Tibial nerve (tissue), 4 donors: ENCODE measurements at regions not wholly inside any gene's neighbourhood (a gene's known extent, or its start where the extent isn't known, plus 50 kb on each side); places are given as distances from the start of the nearest gene placed in this dataset.

Experiments used
- DNase-seq, 2 donors: peaks; one replicate each; pipeline ENCODE4 v3.0.0-alpha.2; 2019; ENCODE audit warnings: low spot score in 2 of 2
- H3K27ac ChIP-seq, 4 donors: fragments of 200-600 bp; sonication (generic) in 3 of 4; one replicate each; pipeline ENCODE4 v1.5.1; 2017 to 2019; ENCODE audit warnings: mild to moderate bottlenecking in 1 of 4
- H3K27me3 ChIP-seq, 2 donors: fragments of 200-600 bp; sonication (generic) in 1 of 2; one replicate each; pipeline versions ENCODE4 v1.5.1 to v1.6.0; 2017 to 2019
- H3K36me3 ChIP-seq, 3 donors: fragments of 200-600 bp; sonication (generic); one replicate each; pipeline ENCODE4 v1.5.1; 2018 to 2019
- H3K4me1 ChIP-seq, 4 donors: fragments of 200-600 bp; sonication (generic) in 3 of 4; one replicate each; pipeline ENCODE4 v1.5.1; 2017 to 2019
- H3K4me3 ChIP-seq, 4 donors: fragments of 200-600 bp; sonication (generic) in 3 of 4; one replicate each; pipeline ENCODE4 v1.5.1; 2017 to 2019; ENCODE audit warnings: mild to moderate bottlenecking in 1 of 4, moderate library complexity in 1 of 4
- H3K9me3 ChIP-seq, 4 donors: fragments of 200-600 bp; sonication (generic) in 3 of 4; one replicate each; pipeline ENCODE4 v1.5.1; 2017 to 2019
- EP300 ChIP-seq, 2 donors: sonication (generic); formaldehyde crosslinking; IDR thresholded peaks; one replicate each; pipeline ENCODE4 v1.6.1; 2017; ENCODE audit warnings: antibody characterized with exemption in 2 of 2, mild to moderate bottlenecking in 1 of 2
- POLR2A ChIP-seq, 2 donors: fragments of 450-650 bp; IDR thresholded peaks; one replicate each; pipeline ENCODE4 v1.6.1; 2017; ENCODE audit warnings: antibody characterized with exemption in 2 of 2, mild to moderate bottlenecking in 2 of 2, moderate library complexity in 2 of 2
- WGBS, 2 donors: methylation state at CpG; one replicate each; pipeline ENCODE4 v1.1.5; 2018; 5-methylcytosine and 5-hydroxymethylcytosine counted together
- TF ChIP-seq, protein P1 (sequence below), 5 experiments: fragments of 200-600 bp in 3 of 5; fragments of 450-650 bp in 2 of 5; sonication (generic) in 3 of 5; IDR thresholded peaks; one replicate each; pipeline ENCODE4 v1.5.1; 2016 to 2019; ENCODE audit warnings: antibody characterized with exemption in 5 of 5, mild to moderate bottlenecking in 3 of 5, moderate library complexity in 2 of 5

DNA sequence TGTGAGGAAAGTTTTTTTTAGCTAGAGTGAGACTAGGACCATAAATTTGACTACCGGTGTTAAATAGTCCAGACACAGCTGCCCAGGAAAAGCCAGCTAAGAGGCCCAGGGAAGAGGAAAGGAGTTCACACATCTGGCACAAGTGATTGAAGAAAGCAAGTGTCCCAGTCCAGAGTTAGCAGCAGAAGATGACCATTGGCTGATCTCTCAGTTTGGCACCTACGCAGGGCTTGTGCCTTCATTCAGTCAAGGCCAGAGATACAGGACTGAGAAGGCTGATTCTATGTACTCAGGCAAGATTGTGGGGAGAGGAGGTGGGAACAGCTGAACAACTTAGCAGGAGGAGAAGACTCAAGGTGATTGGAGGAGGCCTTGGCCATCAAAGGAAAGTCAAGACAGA lies 575.0 kb upstream of the KLF12 start:
- TF ChIP-seq, protein P1, sequence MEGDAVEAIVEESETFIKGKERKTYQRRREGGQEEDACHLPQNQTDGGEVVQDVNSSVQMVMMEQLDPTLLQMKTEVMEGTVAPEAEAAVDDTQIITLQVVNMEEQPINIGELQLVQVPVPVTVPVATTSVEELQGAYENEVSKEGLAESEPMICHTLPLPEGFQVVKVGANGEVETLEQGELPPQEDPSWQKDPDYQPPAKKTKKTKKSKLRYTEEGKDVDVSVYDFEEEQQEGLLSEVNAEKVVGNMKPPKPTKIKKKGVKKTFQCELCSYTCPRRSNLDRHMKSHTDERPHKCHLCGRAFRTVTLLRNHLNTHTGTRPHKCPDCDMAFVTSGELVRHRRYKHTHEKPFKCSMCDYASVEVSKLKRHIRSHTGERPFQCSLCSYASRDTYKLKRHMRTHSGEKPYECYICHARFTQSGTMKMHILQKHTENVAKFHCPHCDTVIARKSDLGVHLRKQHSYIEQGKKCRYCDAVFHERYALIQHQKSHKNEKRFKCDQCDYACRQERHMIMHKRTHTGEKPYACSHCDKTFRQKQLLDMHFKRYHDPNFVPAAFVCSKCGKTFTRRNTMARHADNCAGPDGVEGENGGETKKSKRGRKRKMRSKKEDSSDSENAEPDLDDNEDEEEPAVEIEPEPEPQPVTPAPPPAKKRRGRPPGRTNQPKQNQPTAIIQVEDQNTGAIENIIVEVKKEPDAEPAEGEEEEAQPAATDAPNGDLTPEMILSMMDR (IDR thresholded peaks at IDR 0.05), result no peak
- TF ChIP-seq POLR2A (IDR thresholded peaks at IDR 0.05), result no peak
- TF ChIP-seq EP300 (IDR thresholded peaks at IDR 0.05), result no peak
- H3K27ac ChIP-seq, result no peak overlapping the region
- no peaks in the 10 kb centered on the region for H3K9me3 ChIP-seq
- H3K36me3 ChIP-seq, result no peaks in the 10 kb centered on the region
- no peak for DNase-seq
- WGBS, 2 donors, result 88 to 91% methylated on average over 2 of the region's 2 CpGs
- no peak overlapping the region for H3K4me3 ChIP-seq
- no peaks in the 10 kb centered on the region for H3K4me1 ChIP-seq
- H3K27me3 ChIP-seq, result no peaks in the 10 kb centered on the region

DNA sequence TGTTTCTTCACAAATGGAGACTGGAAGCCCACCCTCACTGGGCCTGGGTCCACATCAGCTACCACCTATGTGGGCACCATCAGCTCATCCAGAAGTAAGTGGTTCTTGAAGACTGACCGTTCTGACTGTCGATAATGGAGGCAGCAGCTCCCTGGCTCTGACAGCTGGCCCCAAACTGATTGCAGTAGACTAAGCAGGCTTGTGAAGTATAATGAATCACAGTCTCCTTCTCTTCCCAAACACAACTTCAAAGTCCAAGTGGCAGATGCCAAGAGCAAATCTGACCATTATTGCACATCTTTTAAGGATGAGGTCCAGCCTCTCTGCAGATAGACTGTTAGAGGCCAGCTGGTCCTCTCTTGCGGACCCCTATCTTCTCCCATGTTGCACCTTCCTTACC lies 574.4 kb upstream of the KLF12 start:
- H3K4me3 ChIP-seq, result no peak overlapping the region
- 61 to 65% methylated on average over 3 of the region's 3 CpGs for WGBS, 2 donors
- H3K36me3 ChIP-seq, result no peaks in the 10 kb centered on the region
- TF ChIP-seq POLR2A (IDR thresholded peaks at IDR 0.05) (no peak), EP300 (IDR thresholded peaks at IDR 0.05) (no peak)
- TF ChIP-seq, protein P1 (IDR thresholded peaks at IDR 0.05), result no peak
- H3K27ac ChIP-seq, result no peak overlapping the region
- H3K4me1 ChIP-seq, result no peaks in the 10 kb centered on the region
- no peaks in the 10 kb centered on the region for H3K9me3 ChIP-seq
- no peak for DNase-seq
- no peaks in the 10 kb centered on the region for H3K27me3 ChIP-seq

DNA sequence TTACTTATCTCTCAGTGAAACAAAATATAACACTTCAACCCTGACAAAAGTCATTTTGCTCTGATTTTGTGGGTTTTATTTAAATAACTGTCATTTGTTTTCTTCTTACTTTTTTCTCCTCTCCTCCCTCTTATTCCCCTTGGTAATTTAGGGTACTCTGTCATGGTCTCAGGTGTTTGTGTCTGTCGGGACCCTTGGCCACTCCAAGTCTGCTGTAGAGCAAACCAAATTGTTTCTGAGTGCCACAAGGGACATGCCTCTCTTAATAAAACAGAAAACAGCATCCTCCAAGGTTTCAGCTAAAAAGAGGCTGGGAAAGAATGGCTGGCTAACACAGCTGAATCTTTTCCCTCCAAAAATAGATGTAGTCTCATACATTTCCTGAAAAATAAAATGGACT lies 573.1 kb upstream of the KLF12 start:
- H3K9me3 ChIP-seq, result no peaks in the 10 kb centered on the region
- no peak overlapping the region for H3K27ac ChIP-seq
- 52 to 63% methylated on average over 1 of the region's 1 CpG for WGBS, 2 donors
- DNase-seq, result no peak
- no peaks in the 10 kb centered on the region for H3K27me3 ChIP-seq
- TF ChIP-seq POLR2A (IDR thresholded peaks at IDR 0.05) (no peak), EP300 (IDR thresholded peaks at IDR 0.05) (no peak)
- TF ChIP-seq, protein P1 (IDR thresholded peaks at IDR 0.05), result no peak
- no peaks in the 10 kb centered on the region for H3K4me1 ChIP-seq
- H3K4me3 ChIP-seq, result no peak overlapping the region
- H3K36me3 ChIP-seq, result no peaks in the 10 kb centered on the region

DNA sequence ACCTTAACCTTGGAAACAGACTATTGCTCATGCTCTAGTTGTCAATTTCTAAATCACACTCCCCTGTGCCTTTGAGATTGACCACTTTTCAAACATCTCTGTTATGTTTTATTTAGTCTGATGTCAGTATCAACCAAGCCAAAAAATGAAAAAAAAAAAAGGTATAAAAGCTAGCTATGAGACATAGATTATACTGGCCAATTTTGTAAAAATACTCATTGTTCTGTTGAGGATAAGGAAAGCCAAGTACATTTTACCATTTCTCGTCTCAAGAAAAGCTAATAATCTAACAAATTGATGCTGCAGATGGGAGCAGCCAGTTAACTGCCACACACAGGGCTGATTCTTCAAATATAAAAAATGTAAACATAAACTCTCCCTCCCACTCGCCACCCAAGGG lies 572.6 kb upstream of the KLF12 start:
- no peak for TF ChIP-seq EP300 (IDR thresholded peaks at IDR 0.05)
- TF ChIP-seq, protein P1 (IDR thresholded peaks at IDR 0.05), result no peak
- no peak for TF ChIP-seq POLR2A (IDR thresholded peaks at IDR 0.05)
- DNase-seq, result no peak
- Histone ChIP-seq H3K4me3 (no peak overlapping the region), H3K36me3 (no peaks in the 10 kb centered on the region), H3K9me3 (no peaks in the 10 kb centered on the region), H3K4me1 (no peaks in the 10 kb centered on the region), H3K27me3 (no peaks in the 10 kb centered on the region), H3K27ac (no peak overlapping the region)
- 22 to 39% methylated on average over 2 of the region's 2 CpGs for WGBS, 2 donors

DNA sequence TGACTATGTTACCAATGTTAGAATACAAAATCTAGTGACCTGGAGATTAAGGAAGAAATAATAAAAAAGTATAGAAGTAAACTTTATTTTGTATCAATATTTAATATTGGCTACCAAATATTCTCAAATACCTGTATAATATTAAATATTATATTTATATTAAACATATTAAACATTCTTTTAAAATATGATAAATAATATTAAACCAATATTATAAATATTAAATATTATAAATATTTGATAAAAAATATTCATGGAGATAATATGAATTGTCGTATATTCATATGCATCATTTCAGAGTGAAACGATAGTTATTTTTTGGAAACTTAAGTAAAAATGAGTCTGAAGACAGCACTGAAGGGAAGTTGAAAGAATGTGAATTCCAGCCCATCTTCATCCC lies 571.2 kb upstream of the KLF12 start:
- H3K4me1 ChIP-seq, result no peaks in the 10 kb centered on the region
- H3K9me3 ChIP-seq, result no peaks in the 10 kb centered on the region
- H3K4me3 ChIP-seq, result no peak overlapping the region
- no peaks in the 10 kb centered on the region for H3K36me3 ChIP-seq
- WGBS, 2 donors, result 87 to 99% methylated on average over 2 of the region's 2 CpGs
- TF ChIP-seq EP300 (IDR thresholded peaks at IDR 0.05) (no peak), POLR2A (IDR thresholded peaks at IDR 0.05) (no peak)
- DNase-seq, result no peak
- H3K27ac ChIP-seq, result no peak overlapping the region
- no peaks in the 10 kb centered on the region for H3K27me3 ChIP-seq

DNA sequence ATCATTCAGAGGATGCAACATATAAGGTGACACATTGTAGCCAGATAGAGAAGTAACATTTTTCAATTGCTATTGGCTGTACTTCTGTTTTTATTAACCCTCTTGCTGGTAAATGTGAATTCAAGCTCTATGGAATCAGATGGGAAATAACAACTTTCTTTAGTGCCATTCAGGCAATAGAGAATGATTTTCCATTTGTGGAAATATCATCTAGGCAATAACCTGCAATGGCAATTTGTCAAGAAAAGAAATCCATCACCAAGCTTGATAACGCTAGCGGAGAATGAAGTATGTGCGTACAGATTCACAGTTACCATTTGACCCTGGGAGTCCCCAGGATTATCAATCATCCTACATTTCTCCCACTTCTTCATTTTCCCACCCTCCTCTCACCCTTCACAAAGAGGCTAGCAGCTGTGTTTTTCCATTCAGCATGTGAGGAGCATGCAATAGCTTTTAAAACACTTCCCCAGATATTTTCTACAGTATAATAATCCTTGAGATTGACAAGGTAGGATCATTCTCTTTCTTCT lies 569.7 kb upstream of the KLF12 start:
- no peak for DNase-seq
- no peaks in the 10 kb centered on the region for H3K27me3 ChIP-seq
- no peak overlapping the region for H3K27ac ChIP-seq
- no peaks in the 10 kb centered on the region for H3K4me1 ChIP-seq
- peaks cover 0 to 4% (median 0%) of the 10 kb centered on the region in 4 donors for H3K9me3 ChIP-seq
- TF ChIP-seq EP300 (IDR thresholded peaks at IDR 0.05), result no peak
- TF ChIP-seq, protein P1 (IDR thresholded peaks at IDR 0.05), result no peak
- no peak for TF ChIP-seq POLR2A (IDR thresholded peaks at IDR 0.05)
- WGBS, 2 donors, result 95 to 97% methylated on average over 3 of the region's 3 CpGs
- H3K4me3 ChIP-seq, result no peak overlapping the region
- no peaks in the 10 kb centered on the region for H3K36me3 ChIP-seq
